ENCODE measurements at regions not wholly inside any gene's neighbourhood (a gene's known extent, or its start where the extent isn't known, plus 50 kb on each side); places are given as distances from the start of the nearest gene placed in this dataset.
A peak's percentile ranks its signal among the peaks of the same experiment; 100 is the strongest.

GRCh38 chr5:52469420-52469819 lies 318.3 kb upstream of the ITGA1 start:
- no peaks in the 10 kb centered on the region for H3K9me3 Mint-ChIP-seq
- peak; percentile 7 for DNase-seq
- intact Hi-C loops (cut with micrococcal nuclease), result loop anchor here (2.0 kb wide), 1 partner anchor 599 kb away; no protein-coding TSS in a partner anchor
- no peaks in the 10 kb centered on the region for H3K27me3 Mint-ChIP-seq (ENCODE audit: low read depth)
- H3K36me3 Mint-ChIP-seq (ENCODE audit: low read depth), result no peaks in the 10 kb centered on the region
- no peak overlapping the region for H3K27ac Mint-ChIP-seq
- CTCF ChIA-PET, result interaction anchor here (0.7 kb wide), 1 partner anchor 231 kb away, joined by 5 read pairs; no protein-coding TSS in a partner anchor
- no peak overlapping the region for H3K4me3 Mint-ChIP-seq
- H3K4me1 Mint-ChIP-seq (ENCODE audit: low read depth), result peaks cover 6% of the 10 kb centered on the region

GRCh38 chr5:52469835-52470234 lies 317.9 kb upstream of the ITGA1 start:
- H3K27me3 Mint-ChIP-seq (ENCODE audit: low read depth), result no peaks in the 10 kb centered on the region
- no peak for DNase-seq
- H3K27ac Mint-ChIP-seq, result no peak overlapping the region
- CTCF ChIA-PET, result interaction anchor here (0.7 kb wide), 1 partner anchor 230 kb away, joined by 5 read pairs; no protein-coding TSS in a partner anchor
- H3K4me3 Mint-ChIP-seq, result no peak overlapping the region
- H3K4me1 Mint-ChIP-seq (ENCODE audit: low read depth), result peaks cover 6% of the 10 kb centered on the region
- intact Hi-C loops (cut with micrococcal nuclease), result loop anchor here (2.0 kb wide), 1 partner anchor 599 kb away; no protein-coding TSS in a partner anchor
- H3K9me3 Mint-ChIP-seq, result no peaks in the 10 kb centered on the region
- no peaks in the 10 kb centered on the region for H3K36me3 Mint-ChIP-seq (ENCODE audit: low read depth)

GRCh38 chr5:52476346-52476745 lies 311.4 kb upstream of the ITGA1 start:
- no peak overlapping the region for H3K27ac Mint-ChIP-seq
- H3K4me1 Mint-ChIP-seq (ENCODE audit: low read depth), result no peaks in the 10 kb centered on the region
- no peaks in the 10 kb centered on the region for H3K27me3 Mint-ChIP-seq (ENCODE audit: low read depth)
- H3K4me3 Mint-ChIP-seq, result no peak overlapping the region
- CTCF ChIA-PET, result no interaction called here
- no peak for DNase-seq
- H3K36me3 Mint-ChIP-seq (ENCODE audit: low read depth), result no peaks in the 10 kb centered on the region
- intact Hi-C loops (cut with micrococcal nuclease), result no loop called here
- H3K9me3 Mint-ChIP-seq, result no peaks in the 10 kb centered on the region

GRCh38 chr5:52481201-52481600 lies 306.5 kb upstream of the ITGA1 start:
- CTCF ChIA-PET, result no interaction called here
- no peaks in the 10 kb centered on the region for H3K27me3 Mint-ChIP-seq (ENCODE audit: low read depth)

GRCh38 chr5:52481851-52482250 lies 305.9 kb upstream of the ITGA1 start:
- no peaks in the 10 kb centered on the region for H3K36me3 Mint-ChIP-seq (ENCODE audit: low read depth)
- no peaks in the 10 kb centered on the region for H3K27me3 Mint-ChIP-seq (ENCODE audit: low read depth)
- intact Hi-C loops (cut with micrococcal nuclease), result no loop called here
- CTCF ChIA-PET, result no interaction called here
- H3K4me3 Mint-ChIP-seq, result no peak overlapping the region
- no peaks in the 10 kb centered on the region for H3K4me1 Mint-ChIP-seq (ENCODE audit: low read depth)
- no peaks in the 10 kb centered on the region for H3K9me3 Mint-ChIP-seq
- no peak overlapping the region for H3K27ac Mint-ChIP-seq
- DNase-seq, result no peak

More at GRCh38 chr5:52481201-52481600, 306.5 kb upstream of the ITGA1 start:
- intact Hi-C loops (cut with micrococcal nuclease), result no loop called here
- Mint-ChIP-seq H3K4me3 (no peak overlapping the region), H3K27ac (no peak overlapping the region), H3K36me3 (ENCODE audit: low read depth) (no peaks in the 10 kb centered on the region), H3K4me1 (ENCODE audit: low read depth) (no peaks in the 10 kb centered on the region), H3K9me3 (no peaks in the 10 kb centered on the region)
- DNase-seq, result no peak

GRCh38 chr5:52491071-52491787 lies 296.5 kb upstream of the ITGA1 start:
- intact Hi-C loops (cut with micrococcal nuclease), result no loop called here
- no peak overlapping the region for H3K27ac Mint-ChIP-seq
- DNase-seq, result no peak

GRCh38 chr5:52491818-52492217 lies 295.9 kb upstream of the ITGA1 start:
- DNase-seq, result no peak
- no peaks in the 10 kb centered on the region for H3K9me3 Mint-ChIP-seq
- no peaks in the 10 kb centered on the region for H3K36me3 Mint-ChIP-seq (ENCODE audit: low read depth)
- CTCF ChIA-PET, result no interaction called here
- H3K27me3 Mint-ChIP-seq (ENCODE audit: low read depth), result no peaks in the 10 kb centered on the region
- intact Hi-C loops (cut with micrococcal nuclease), result no loop called here
- no peaks in the 10 kb centered on the region for H3K4me1 Mint-ChIP-seq (ENCODE audit: low read depth)
- H3K4me3 Mint-ChIP-seq, result no peak overlapping the region
- H3K27ac Mint-ChIP-seq, result no peak overlapping the region

More at GRCh38 chr5:52491071-52491787, 296.5 kb upstream of the ITGA1 start:
- Mint-ChIP-seq H3K36me3 (ENCODE audit: low read depth) (no peaks in the 10 kb centered on the region), H3K9me3 (no peaks in the 10 kb centered on the region), H3K27me3 (ENCODE audit: low read depth) (no peaks in the 10 kb centered on the region), H3K4me3 (no peak overlapping the region), H3K4me1 (ENCODE audit: low read depth) (no peaks in the 10 kb centered on the region)
- CTCF ChIA-PET, result no interaction called here

- Mint-ChIP-seq H3K27ac (no peak overlapping the region), H3K27me3 (ENCODE audit: low read depth) (no peaks in the 10 kb centered on the region), H3K4me1 (ENCODE audit: low read depth) (no peaks in the 10 kb centered on the region), H3K4me3 (no peak overlapping the region), H3K9me3 (no peaks in the 10 kb centered on the region), H3K36me3 (ENCODE audit: low read depth) (no peaks in the 10 kb centered on the region)
- CTCF ChIA-PET, result no interaction called here
- intact Hi-C loops (cut with micrococcal nuclease), result no loop called here
- DNase-seq, result no peak
Observed at GRCh38 chr5:52497133-52497693, 290.5 kb upstream of the ITGA1 start.

GRCh38 chr5:52498607-52499006 lies 289.1 kb upstream of the ITGA1 start:
- H3K9me3 Mint-ChIP-seq, result no peaks in the 10 kb centered on the region
- no peaks in the 10 kb centered on the region for H3K27me3 Mint-ChIP-seq (ENCODE audit: low read depth)
- DNase-seq, result no peak
- H3K27ac Mint-ChIP-seq, result no peak overlapping the region
- H3K36me3 Mint-ChIP-seq (ENCODE audit: low read depth), result no peaks in the 10 kb centered on the region
- no peak overlapping the region for H3K4me3 Mint-ChIP-seq
- intact Hi-C loops (cut with micrococcal nuclease), result no loop called here
- H3K4me1 Mint-ChIP-seq (ENCODE audit: low read depth), result no peaks in the 10 kb centered on the region
- CTCF ChIA-PET, result no interaction called here

GRCh38 chr5:52502460-52502999 lies 285.2 kb upstream of the ITGA1 start:
- Mint-ChIP-seq H3K4me3 (no peak overlapping the region), H3K9me3 (no peaks in the 10 kb centered on the region), H3K4me1 (ENCODE audit: low read depth) (peaks cover 2% of the 10 kb centered on the region), H3K27me3 (ENCODE audit: low read depth) (peaks cover 3% of the 10 kb centered on the region), H3K36me3 (ENCODE audit: low read depth) (no peaks in the 10 kb centered on the region), H3K27ac (no peak overlapping the region)
- CTCF ChIA-PET, result no interaction called here
- DNase-seq, result no peak
- intact Hi-C loops (cut with micrococcal nuclease), result no loop called here

GRCh38 chr5:52504584-52505240 lies 283.0 kb upstream of the ITGA1 start:
- Mint-ChIP-seq H3K4me3 (no peak overlapping the region), H3K27me3 (ENCODE audit: low read depth) (peaks cover 3% of the 10 kb centered on the region), H3K27ac (no peak overlapping the region), H3K9me3 (no peaks in the 10 kb centered on the region), H3K4me1 (ENCODE audit: low read depth) (peaks cover 2% of the 10 kb centered on the region), H3K36me3 (ENCODE audit: low read depth) (no peaks in the 10 kb centered on the region)
- no peak for DNase-seq
- intact Hi-C loops (cut with micrococcal nuclease), result no loop called here
- CTCF ChIA-PET, result no interaction called here

- intact Hi-C loops (cut with micrococcal nuclease), result no loop called here
- Mint-ChIP-seq H3K27ac (no peak overlapping the region), H3K27me3 (ENCODE audit: low read depth) (no peaks in the 10 kb centered on the region), H3K4me1 (ENCODE audit: low read depth) (no peaks in the 10 kb centered on the region), H3K9me3 (peaks cover 2% of the 10 kb centered on the region), H3K36me3 (ENCODE audit: low read depth) (no peaks in the 10 kb centered on the region), H3K4me3 (no peak overlapping the region)
- no peak for DNase-seq
- CTCF ChIA-PET, result no interaction called here
Observed at GRCh38 chr5:52517667-52518066, 270.0 kb upstream of the ITGA1 start.
